ENCODE measurements at regions not wholly inside any gene's neighbourhood (a gene's known extent, or its start where the extent isn't known, plus 50 kb on each side); places are given as distances from the start of the nearest gene placed in this dataset.

GRCh38 chr10:130835068-130835467, 476.5 kb downstream of the TCERG1L start:
- Histone ChIP-seq H3K4me3 (ENCODE audit: insufficient read depth, low read depth, low read length) (no peak overlapping the region), H3K4ac (ENCODE audit: low read depth, low read length) (no peak overlapping the region), H3K23ac (ENCODE audit: low read depth, low read length) (no peak overlapping the region), H3K9ac (ENCODE audit: low read depth, low read length) (no peak overlapping the region), H2BK5ac (ENCODE audit: low read depth, low read length, poor library complexity, severe bottlenecking) (no peak overlapping the region), H2BK120ac (ENCODE audit: low read depth, low read length) (no peak overlapping the region), H3K27me3 (ENCODE audit: control insufficient read depth, insufficient read depth, low read length) (no peaks in the 10 kb centered on the region), H3K9me1 (ENCODE audit: insufficient read depth, low read length) (no peaks in the 10 kb centered on the region), H3K79me1 (ENCODE audit: low read depth in 1 of 2, low read length in 2 of 2) (no peaks in the 10 kb centered on the region), H2AFZ (replicated peaks; ENCODE audit: low read length, poor library complexity) (no peak overlapping the region), H2AK9ac (replicated peaks; ENCODE audit: low read depth, low read length, poor library complexity) (no peak overlapping the region), H4K5ac (ENCODE audit: low read depth, low read length) (no peak overlapping the region), H4K8ac (ENCODE audit: low read depth in 2 of 2, low read length in 2 of 2) (no peak overlapping the region), H3K36me3 (ENCODE audit: control insufficient read depth, insufficient read depth, low read length) (no peaks in the 10 kb centered on the region), H2BK15ac (ENCODE audit: low read depth, low read length) (no peak overlapping the region), H4K20me1 (ENCODE audit: insufficient read depth, low read length) (no peaks in the 10 kb centered on the region), H2AK5ac (ENCODE audit: low read depth, low read length) (no peak overlapping the region), H3K18ac (ENCODE audit: low read depth, low read length) (no peak overlapping the region), H3K14ac (replicated peaks; ENCODE audit: low read depth, low read length) (no peak overlapping the region), H2BK20ac (ENCODE audit: low read depth, low read length) (no peak overlapping the region), H3K9me3 (ENCODE audit: control insufficient read depth, insufficient read depth, low read length) (peaks cover 37% of the 10 kb centered on the region), H3K4me1 (ENCODE audit: control insufficient read depth, insufficient read depth, low read length) (no peaks in the 10 kb centered on the region), H3K4me2 (ENCODE audit: low read depth, low read length) (no peak overlapping the region), H3K27ac (ENCODE audit: insufficient read depth, low read length) (no peak overlapping the region), H3K56ac (ENCODE audit: extremely low read depth, insufficient read depth, low read length) (no peak overlapping the region), H4K91ac (ENCODE audit: insufficient read depth, low read depth, low read length) (no peak overlapping the region)
- in situ Hi-C loops (cut with MboI; ENCODE audit: low sequenced_read_pairs), result no loop called here
- ChIA-PET POLR2A (ENCODE audit: unreplicated experiment) (no interaction called here), CTCF (no interaction called here)
- intact Hi-C loops (cut with micrococcal nuclease), result no loop called here
- ATAC-seq (ENCODE audit: low read depth), result no peak
- no TSS peak for BruUV-seq (replicated peaks)
- dilution Hi-C loops (cut with HindIII; ENCODE audit: low sequenced_read_pairs, unreplicated experiment), result no loop called here
- TF ChIP-seq SMC3 (IDR thresholded peaks at IDR 0.05; ENCODE audit: low read depth, low read length), result no peak
- no peak for TF ChIP-seq NFE2L2 (IDR thresholded peaks at IDR 0.05; ENCODE audit: low read depth, low read length)
- no peak for TF ChIP-seq BHLHE40 (IDR thresholded peaks at IDR 0.05; ENCODE audit: low read depth, low read length)
- TF ChIP-seq RAD21 (IDR thresholded peaks at IDR 0.05; ENCODE audit: low read length), result no peak
- no peak for TF ChIP-seq CTCF (conservative IDR thresholded peaks at IDR 0.05; ENCODE audit: low read depth, low read length)
- TF ChIP-seq CHD1 (IDR thresholded peaks at IDR 0.05; ENCODE audit: low read depth, low read length), result no peak
- no peak for TF ChIP-seq RFX5 (IDR thresholded peaks at IDR 0.05; ENCODE audit: low read depth, low read length)
- TF ChIP-seq, protein P1, sequence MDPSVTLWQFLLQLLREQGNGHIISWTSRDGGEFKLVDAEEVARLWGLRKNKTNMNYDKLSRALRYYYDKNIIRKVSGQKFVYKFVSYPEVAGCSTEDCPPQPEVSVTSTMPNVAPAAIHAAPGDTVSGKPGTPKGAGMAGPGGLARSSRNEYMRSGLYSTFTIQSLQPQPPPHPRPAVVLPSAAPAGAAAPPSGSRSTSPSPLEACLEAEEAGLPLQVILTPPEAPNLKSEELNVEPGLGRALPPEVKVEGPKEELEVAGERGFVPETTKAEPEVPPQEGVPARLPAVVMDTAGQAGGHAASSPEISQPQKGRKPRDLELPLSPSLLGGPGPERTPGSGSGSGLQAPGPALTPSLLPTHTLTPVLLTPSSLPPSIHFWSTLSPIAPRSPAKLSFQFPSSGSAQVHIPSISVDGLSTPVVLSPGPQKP (IDR thresholded peaks at IDR 0.05; ENCODE audit: borderline replicate concordance, low read depth, low read length), result no peak
- no peak for TF ChIP-seq FOS (IDR thresholded peaks at IDR 0.05; ENCODE audit: low read depth, low read length)
- no peak for TF ChIP-seq POLR2A (IDR thresholded peaks at IDR 0.05; ENCODE audit: low read depth, low read length)
- TF ChIP-seq MAZ (IDR thresholded peaks at IDR 0.05; ENCODE audit: borderline replicate concordance, low read depth, low read length), result no peak
- TF ChIP-seq, protein P2, sequence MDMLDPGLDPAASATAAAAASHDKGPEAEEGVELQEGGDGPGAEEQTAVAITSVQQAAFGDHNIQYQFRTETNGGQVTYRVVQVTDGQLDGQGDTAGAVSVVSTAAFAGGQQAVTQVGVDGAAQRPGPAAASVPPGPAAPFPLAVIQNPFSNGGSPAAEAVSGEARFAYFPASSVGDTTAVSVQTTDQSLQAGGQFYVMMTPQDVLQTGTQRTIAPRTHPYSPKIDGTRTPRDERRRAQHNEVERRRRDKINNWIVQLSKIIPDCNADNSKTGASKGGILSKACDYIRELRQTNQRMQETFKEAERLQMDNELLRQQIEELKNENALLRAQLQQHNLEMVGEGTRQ (IDR thresholded peaks at IDR 0.05; ENCODE audit: low read depth, low read length), result no peak
- TF ChIP-seq RCOR1 (IDR thresholded peaks at IDR 0.05; ENCODE audit: insufficient replicate concordance, low read length), result no peak
- no peak for TF ChIP-seq CEBPB (IDR thresholded peaks at IDR 0.05; ENCODE audit: low read depth, low read length)
- TF ChIP-seq MXI1 (IDR thresholded peaks at IDR 0.05; ENCODE audit: borderline replicate concordance, low read depth, low read length), result no peak
- TF ChIP-seq MAFK (IDR thresholded peaks at IDR 0.05; ENCODE audit: low read depth, low read length), result no peak
- no peak for DNase-seq
- no CpG with 5 or more reads among the region's 5 CpGs for WGBS, 2 experiments (ENCODE audit: extremely low coverage in 2 of 2, insufficient read length in 1 of 2)
